Vagina (tissue), 2 donors: ENCODE measurements at regions not wholly inside any gene's neighbourhood (a gene's known extent, or its start where the extent isn't known, plus 50 kb on each side); places are given as distances from the start of the nearest gene placed in this dataset.

Source experiments
- DNase-seq, 2 donors: peaks; one replicate each; pipeline ENCODE4 v3.0.0-alpha.2; 2017; ENCODE audit errors: extremely low spot score in 2 of 2
- H3K27ac ChIP-seq: fragments of 200-600 bp; sonication (generic); one replicate; pipeline ENCODE4 v1.5.1; 2019
- H3K27me3 ChIP-seq: fragments of 200-600 bp; sonication (generic); one replicate; pipeline ENCODE4 v1.5.1; 2019
- H3K36me3 ChIP-seq, 2 donors: fragments of 200-600 bp; sonication (generic); one replicate each; pipeline ENCODE4 v1.5.1; 2017 to 2019
- H3K4me1 ChIP-seq: fragments of 200-600 bp; sonication (generic); one replicate; pipeline ENCODE4 v1.5.1; 2019
- H3K4me3 ChIP-seq, 2 donors: fragments of 200-600 bp; sonication (generic); 1 replicate in 1 of 2; 2 replicates in 1 of 2; pipeline ENCODE4 v1.5.1; 2016 to 2019
- H3K9me3 ChIP-seq: fragments of 200-600 bp; sonication (generic); one replicate; pipeline ENCODE4 v1.5.1; 2019
- POLR2A ChIP-seq, 2 donors: fragments of 450-650 bp; IDR thresholded peaks; one replicate each; pipeline ENCODE4 v1.6.1; 2017; ENCODE audit warnings: antibody characterized with exemption in 2 of 2, mild to moderate bottlenecking in 2 of 2, moderate library complexity in 2 of 2
- POLR2AphosphoS5 ChIP-seq, 2 donors: sonication (generic); formaldehyde crosslinking; IDR thresholded peaks; one replicate each; pipeline ENCODE4 v1.9.0; 2017; ENCODE audit warnings: antibody characterized with exemption in 2 of 2, mild to moderate bottlenecking in 2 of 2, low read depth in 1 of 2; ENCODE audit not compliant: insufficient read depth in 1 of 2
- intact Hi-C: fragments of 100-400 bp; cut with DNase I; formaldehyde crosslinking; loops from one replicate; pipeline ENCODE4 v1.15.1; 2023
- TF ChIP-seq, protein P1 (sequence below), 3 experiments: fragments of 450-650 bp in 2 of 3; fragments of 200-600 bp in 1 of 3; sonication (generic) in 1 of 3; IDR thresholded peaks; one replicate each; pipeline ENCODE4 v1.5.1; 2017 to 2019; ENCODE audit warnings: antibody characterized with exemption in 3 of 3, mild to moderate bottlenecking in 2 of 3, moderate library complexity in 2 of 3

DNA sequence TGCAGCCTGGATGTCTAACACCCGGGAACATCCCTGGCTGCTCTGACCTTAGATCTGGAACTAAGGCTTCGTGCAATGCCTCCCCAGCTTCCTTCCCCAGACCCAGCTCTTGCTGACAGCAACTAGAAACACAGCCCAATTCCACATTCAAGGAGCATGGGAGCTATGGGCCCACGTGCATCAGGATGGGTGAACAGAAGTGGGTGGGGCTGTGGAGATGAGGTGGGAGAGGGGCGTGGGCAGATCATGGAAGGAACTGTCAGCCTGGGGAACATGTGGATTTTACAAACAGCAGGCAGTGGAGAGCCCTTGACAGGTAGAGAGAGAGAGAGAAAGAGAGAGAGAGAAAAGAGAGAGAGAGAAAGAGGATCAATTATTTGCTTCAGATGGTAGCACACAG, 231.6 kb downstream of the MATN1 start:
- H3K27me3 ChIP-seq, result no peaks in the 10 kb centered on the region
- no peaks in the 10 kb centered on the region for H3K9me3 ChIP-seq
- no peak overlapping the region for H3K27ac ChIP-seq
- intact Hi-C loops, result no loop called here
- H3K4me3 ChIP-seq, result no peak overlapping the region
- H3K36me3 ChIP-seq, result no peaks in the 10 kb centered on the region
- no peak for TF ChIP-seq POLR2AphosphoS5 (IDR thresholded peaks at IDR 0.05; ENCODE audit: insufficient read depth in 1 of 2, low read depth in 1 of 2)
- no peak for TF ChIP-seq POLR2A (IDR thresholded peaks at IDR 0.05)
- TF ChIP-seq, protein P1, sequence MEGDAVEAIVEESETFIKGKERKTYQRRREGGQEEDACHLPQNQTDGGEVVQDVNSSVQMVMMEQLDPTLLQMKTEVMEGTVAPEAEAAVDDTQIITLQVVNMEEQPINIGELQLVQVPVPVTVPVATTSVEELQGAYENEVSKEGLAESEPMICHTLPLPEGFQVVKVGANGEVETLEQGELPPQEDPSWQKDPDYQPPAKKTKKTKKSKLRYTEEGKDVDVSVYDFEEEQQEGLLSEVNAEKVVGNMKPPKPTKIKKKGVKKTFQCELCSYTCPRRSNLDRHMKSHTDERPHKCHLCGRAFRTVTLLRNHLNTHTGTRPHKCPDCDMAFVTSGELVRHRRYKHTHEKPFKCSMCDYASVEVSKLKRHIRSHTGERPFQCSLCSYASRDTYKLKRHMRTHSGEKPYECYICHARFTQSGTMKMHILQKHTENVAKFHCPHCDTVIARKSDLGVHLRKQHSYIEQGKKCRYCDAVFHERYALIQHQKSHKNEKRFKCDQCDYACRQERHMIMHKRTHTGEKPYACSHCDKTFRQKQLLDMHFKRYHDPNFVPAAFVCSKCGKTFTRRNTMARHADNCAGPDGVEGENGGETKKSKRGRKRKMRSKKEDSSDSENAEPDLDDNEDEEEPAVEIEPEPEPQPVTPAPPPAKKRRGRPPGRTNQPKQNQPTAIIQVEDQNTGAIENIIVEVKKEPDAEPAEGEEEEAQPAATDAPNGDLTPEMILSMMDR (IDR thresholded peaks at IDR 0.05), result no peak
- no peak for DNase-seq
- no peaks in the 10 kb centered on the region for H3K4me1 ChIP-seq

DNA sequence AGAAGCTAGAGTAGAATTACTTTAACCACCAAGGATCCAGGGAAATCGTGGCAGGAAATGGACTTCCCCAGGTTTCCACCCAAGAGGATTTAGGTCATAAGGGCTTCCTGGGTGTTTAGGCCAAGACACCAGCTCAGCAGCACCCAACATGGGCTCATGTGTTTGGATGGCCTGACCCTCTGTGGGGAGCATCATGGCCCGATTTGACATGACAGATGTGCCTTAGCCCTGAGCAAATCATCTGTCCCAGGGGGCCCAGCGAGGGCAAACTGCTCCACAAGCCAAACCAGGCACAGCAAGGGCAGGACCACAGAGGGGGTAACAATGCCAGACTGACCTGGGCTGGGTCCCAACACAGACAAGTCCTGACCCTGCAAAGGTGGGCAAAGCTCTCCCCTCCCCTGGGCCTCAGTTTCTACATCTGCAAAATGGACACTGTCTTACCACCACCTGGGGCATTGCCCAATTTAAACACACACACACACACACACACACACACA, 232.8 kb downstream of the MATN1 start:
- Histone ChIP-seq H3K4me3 (no peak overlapping the region), H3K36me3 (no peaks in the 10 kb centered on the region), H3K27me3 (no peaks in the 10 kb centered on the region), H3K4me1 (no peaks in the 10 kb centered on the region), H3K27ac (no peak overlapping the region), H3K9me3 (no peaks in the 10 kb centered on the region)
- TF ChIP-seq POLR2A (IDR thresholded peaks at IDR 0.05), result no peak
- TF ChIP-seq, protein P1 (IDR thresholded peaks at IDR 0.05), result no peak
- no peak for TF ChIP-seq POLR2AphosphoS5 (IDR thresholded peaks at IDR 0.05; ENCODE audit: insufficient read depth in 1 of 2, low read depth in 1 of 2)
- no peak for DNase-seq
- intact Hi-C loops, result no loop called here

DNA sequence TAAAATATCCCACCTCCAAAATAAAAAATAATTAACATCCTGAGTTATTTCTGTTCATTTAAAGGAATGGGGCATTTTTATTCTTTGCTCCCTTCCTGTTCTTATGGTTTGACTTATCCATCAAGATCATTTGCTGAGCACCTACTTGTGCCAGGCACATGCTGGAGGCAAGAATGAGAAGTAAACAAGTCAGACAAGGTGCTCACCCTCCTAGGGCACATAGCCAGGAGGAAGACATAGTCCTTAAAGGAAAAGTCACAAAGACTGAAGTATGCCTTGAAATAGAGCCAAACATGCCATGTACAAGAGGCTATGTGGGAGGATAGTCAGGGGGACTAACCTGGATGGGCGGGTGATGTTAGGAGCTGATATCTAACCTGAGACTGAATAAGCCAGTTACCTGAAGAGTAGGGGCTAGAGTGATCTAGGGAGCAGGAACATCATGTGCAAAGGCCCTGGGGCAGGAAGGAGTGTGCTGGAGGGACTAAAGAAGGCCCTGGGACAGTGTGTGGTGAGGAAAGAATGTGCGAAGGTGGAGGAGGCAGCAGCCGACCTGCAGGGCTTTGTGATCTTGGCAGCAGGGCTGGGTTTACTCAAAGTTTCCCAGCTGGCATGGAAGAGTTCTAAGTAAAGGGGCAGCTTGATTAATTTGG, 233.5 kb downstream of the MATN1 start:
- TF ChIP-seq POLR2A (IDR thresholded peaks at IDR 0.05), result no peak
- TF ChIP-seq POLR2AphosphoS5 (IDR thresholded peaks at IDR 0.05; ENCODE audit: insufficient read depth in 1 of 2, low read depth in 1 of 2), result no peak
- no peak for DNase-seq
- Histone ChIP-seq H3K4me1 (no peaks in the 10 kb centered on the region), H3K27me3 (no peaks in the 10 kb centered on the region), H3K27ac (no peak overlapping the region), H3K4me3 (no peak overlapping the region), H3K9me3 (no peaks in the 10 kb centered on the region), H3K36me3 (no peaks in the 10 kb centered on the region)
- intact Hi-C loops, result no loop called here

DNA sequence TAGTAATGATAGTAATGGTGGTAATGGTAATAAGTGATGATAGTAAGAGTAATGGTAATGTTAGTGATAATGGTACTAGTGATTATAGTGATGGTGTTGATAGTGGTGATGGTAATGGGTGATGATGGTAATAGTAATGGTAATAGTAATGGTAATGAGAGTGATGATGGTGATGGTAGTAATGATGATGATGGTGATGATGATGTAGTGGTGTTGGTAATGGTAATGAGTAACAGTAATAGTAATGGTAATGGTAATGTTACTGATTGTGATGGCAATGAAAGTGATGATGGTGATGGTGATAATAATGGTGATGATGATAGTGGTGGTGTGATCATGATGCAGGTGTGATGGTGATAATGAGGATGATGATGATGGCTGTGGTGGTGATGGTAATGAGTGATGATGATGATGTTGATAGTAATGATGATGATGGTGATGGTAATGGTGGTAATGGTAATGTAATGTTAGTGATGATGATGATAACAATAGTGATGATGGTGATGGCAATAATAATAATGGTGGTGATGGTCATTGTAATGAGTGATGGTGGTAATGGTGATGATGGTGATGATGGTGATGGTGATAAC, 235.0 kb downstream of the MATN1 start:
- H3K36me3 ChIP-seq, result no peaks in the 10 kb centered on the region
- no peaks in the 10 kb centered on the region for H3K9me3 ChIP-seq
- intact Hi-C loops, result no loop called here

DNA sequence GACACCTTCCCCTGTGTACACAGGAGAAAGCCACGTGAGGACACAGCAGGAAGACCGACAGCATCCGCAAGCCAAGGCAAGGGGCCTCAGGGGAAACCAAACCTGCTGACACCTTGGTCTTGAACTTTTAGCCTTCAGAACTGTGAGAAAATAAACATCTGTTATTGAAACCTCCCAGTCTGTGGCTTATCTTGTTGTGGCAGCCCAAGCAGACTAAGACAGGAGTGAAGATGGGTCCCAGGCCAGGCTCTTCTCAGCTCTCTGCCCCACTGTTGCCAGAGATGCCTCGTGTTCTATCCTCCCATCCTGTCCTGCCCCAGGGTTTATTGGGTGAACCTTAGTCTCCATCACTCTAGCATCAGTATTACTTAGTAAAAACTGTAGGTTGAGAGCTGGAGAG, 236.3 kb downstream of the MATN1 start:
- no peaks in the 10 kb centered on the region for H3K27me3 ChIP-seq
- no peak for DNase-seq
- intact Hi-C loops, result no loop called here

More for the DNA sequence above, 235.0 kb downstream of the MATN1 start:
- Histone ChIP-seq H3K4me1 (no peaks in the 10 kb centered on the region), H3K27ac (no peak overlapping the region), H3K4me3 (no peak overlapping the region), H3K27me3 (no peaks in the 10 kb centered on the region)
- DNase-seq, result no peak
- TF ChIP-seq POLR2A (IDR thresholded peaks at IDR 0.05) (no peak), POLR2AphosphoS5 (IDR thresholded peaks at IDR 0.05; ENCODE audit: insufficient read depth in 1 of 2, low read depth in 1 of 2) (no peak)
- TF ChIP-seq, protein P1 (IDR thresholded peaks at IDR 0.05), result no peak

More for the DNA sequence above, 236.3 kb downstream of the MATN1 start:
- no peaks in the 10 kb centered on the region for H3K9me3 ChIP-seq
- TF ChIP-seq, protein P1 (IDR thresholded peaks at IDR 0.05), result no peak
- TF ChIP-seq POLR2AphosphoS5 (IDR thresholded peaks at IDR 0.05; ENCODE audit: insufficient read depth in 1 of 2, low read depth in 1 of 2) (no peak), POLR2A (IDR thresholded peaks at IDR 0.05) (no peak)
- no peaks in the 10 kb centered on the region for H3K4me1 ChIP-seq
- H3K36me3 ChIP-seq, result no peaks in the 10 kb centered on the region
- H3K4me3 ChIP-seq, result no peak overlapping the region
- H3K27ac ChIP-seq, result no peak overlapping the region
